Endothelial cell (in vitro differentiated cells): ENCODE measurements at regions not wholly inside any gene's neighbourhood (a gene's known extent, or its start where the extent isn't known, plus 50 kb on each side); places are given as distances from the start of the nearest gene placed in this dataset.

ENCODE experiments used
- DNase-seq: peaks from one replicate; pipeline ENCODE4 v3.0.0; 2021; ENCODE audit warnings: low spot score
- H3K27ac Mint-ChIP-seq: one replicate; pipeline ENCODE4 v1.8.0; 2021; ENCODE audit warnings: mixed read lengths, inconsistent platforms; ENCODE audit not compliant: unreplicated experiment
- H3K27me3 Mint-ChIP-seq: one replicate; pipeline ENCODE4 v1.8.0; 2021; ENCODE audit warnings: mild to moderate bottlenecking, moderate library complexity, mixed read lengths, inconsistent platforms; ENCODE audit not compliant: unreplicated experiment
- H3K36me3 Mint-ChIP-seq: one replicate; pipeline ENCODE4 v1.8.0; 2021; ENCODE audit warnings: mild to moderate bottlenecking, low read depth, mixed read lengths, inconsistent platforms; ENCODE audit not compliant: unreplicated experiment
- H3K4me1 Mint-ChIP-seq: one replicate; pipeline ENCODE4 v1.8.0; 2021; ENCODE audit warnings: mild to moderate bottlenecking, mixed read lengths, inconsistent platforms; ENCODE audit not compliant: unreplicated experiment
- H3K4me3 Mint-ChIP-seq: one replicate; pipeline ENCODE4 v1.8.0; 2021; ENCODE audit warnings: mild to moderate bottlenecking, mixed read lengths, inconsistent platforms; ENCODE audit not compliant: unreplicated experiment
- H3K9me3 Mint-ChIP-seq: one replicate; pipeline ENCODE4 v1.8.0; 2021; ENCODE audit warnings: mixed read lengths, inconsistent platforms; ENCODE audit not compliant: unreplicated experiment
- TF ChIP-seq, protein P1 (sequence below): fragments of 200-600 bp; sonication (generic); IDR thresholded peaks from one replicate; pipeline ENCODE4 v1.5.0; 2021; ENCODE audit warnings: antibody characterized with exemption; ENCODE audit not compliant: unreplicated experiment

GRCh38 chr20:60894091-60894490, 358.0 kb upstream of the CDH4 start:
- TF ChIP-seq, protein P1, sequence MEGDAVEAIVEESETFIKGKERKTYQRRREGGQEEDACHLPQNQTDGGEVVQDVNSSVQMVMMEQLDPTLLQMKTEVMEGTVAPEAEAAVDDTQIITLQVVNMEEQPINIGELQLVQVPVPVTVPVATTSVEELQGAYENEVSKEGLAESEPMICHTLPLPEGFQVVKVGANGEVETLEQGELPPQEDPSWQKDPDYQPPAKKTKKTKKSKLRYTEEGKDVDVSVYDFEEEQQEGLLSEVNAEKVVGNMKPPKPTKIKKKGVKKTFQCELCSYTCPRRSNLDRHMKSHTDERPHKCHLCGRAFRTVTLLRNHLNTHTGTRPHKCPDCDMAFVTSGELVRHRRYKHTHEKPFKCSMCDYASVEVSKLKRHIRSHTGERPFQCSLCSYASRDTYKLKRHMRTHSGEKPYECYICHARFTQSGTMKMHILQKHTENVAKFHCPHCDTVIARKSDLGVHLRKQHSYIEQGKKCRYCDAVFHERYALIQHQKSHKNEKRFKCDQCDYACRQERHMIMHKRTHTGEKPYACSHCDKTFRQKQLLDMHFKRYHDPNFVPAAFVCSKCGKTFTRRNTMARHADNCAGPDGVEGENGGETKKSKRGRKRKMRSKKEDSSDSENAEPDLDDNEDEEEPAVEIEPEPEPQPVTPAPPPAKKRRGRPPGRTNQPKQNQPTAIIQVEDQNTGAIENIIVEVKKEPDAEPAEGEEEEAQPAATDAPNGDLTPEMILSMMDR, result no peak
- Mint-ChIP-seq H3K4me1 (no peaks in the 10 kb centered on the region), H3K9me3 (no peaks in the 10 kb centered on the region), H3K27me3 (no peaks in the 10 kb centered on the region), H3K36me3 (no peaks in the 10 kb centered on the region), H3K4me3 (no peak overlapping the region), H3K27ac (no peak overlapping the region)
- DNase-seq, result no peak

DNA sequence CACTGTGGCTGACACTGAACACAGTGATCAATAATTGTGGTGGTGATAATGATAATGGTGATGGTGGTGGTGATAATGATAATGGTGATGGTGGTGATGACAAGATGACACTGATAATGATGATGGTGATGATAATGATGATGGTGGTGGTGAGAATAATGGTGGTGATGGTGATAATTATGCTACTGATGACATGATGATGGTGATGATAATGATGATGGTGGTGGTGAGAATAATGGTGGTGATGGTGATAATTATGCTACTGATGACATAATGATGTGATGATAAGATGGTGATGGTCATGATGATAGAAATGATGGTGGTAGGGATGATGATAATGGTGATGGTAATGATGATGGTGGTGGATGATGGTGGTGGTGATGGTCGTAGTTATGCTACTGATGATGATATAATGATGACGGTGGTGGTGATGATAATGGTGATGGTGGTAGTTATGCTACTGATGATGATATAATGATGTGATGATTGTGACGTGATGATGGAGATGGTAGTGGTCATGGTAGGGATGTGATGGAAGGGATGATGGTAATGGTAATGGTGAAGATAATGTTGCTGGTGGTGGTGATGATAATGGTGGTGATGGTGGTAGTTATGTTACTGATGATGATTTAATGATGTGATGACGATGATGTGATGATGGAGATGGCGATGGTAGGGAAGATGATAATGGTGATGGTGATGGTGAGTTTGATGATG, 356.5 kb upstream of the CDH4 start:
- Mint-ChIP-seq H3K4me1 (no peaks in the 10 kb centered on the region), H3K27me3 (no peaks in the 10 kb centered on the region), H3K4me3 (no peak overlapping the region), H3K9me3 (no peaks in the 10 kb centered on the region), H3K36me3 (no peaks in the 10 kb centered on the region), H3K27ac (no peak overlapping the region)
- DNase-seq, result no peak
- TF ChIP-seq, protein P1, result no peak

DNA sequence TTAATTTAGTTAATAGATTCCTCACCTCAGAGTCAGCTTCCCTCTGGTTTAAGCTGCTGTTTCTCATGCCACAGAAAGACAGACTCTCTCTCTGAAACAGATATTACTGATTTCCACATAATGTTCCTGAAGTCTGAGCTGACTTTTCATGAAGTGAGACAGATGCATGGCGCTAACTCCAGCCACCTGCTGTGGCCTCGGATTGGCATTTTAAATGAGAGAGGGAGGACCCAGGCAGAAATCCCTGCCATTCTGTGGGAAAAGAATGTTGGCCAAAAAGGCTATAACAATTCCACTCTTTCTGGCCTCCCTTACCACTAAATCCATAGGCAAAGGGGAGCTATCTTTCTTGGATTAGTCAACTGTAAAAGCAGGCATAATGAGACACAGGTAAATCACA, 354.1 kb upstream of the CDH4 start:
- no peak overlapping the region for H3K4me3 Mint-ChIP-seq

GRCh38 chr20:60899320-60899719, 352.7 kb upstream of the CDH4 start:
- TF ChIP-seq, protein P1, result no peak
- no peaks in the 10 kb centered on the region for H3K4me1 Mint-ChIP-seq
- H3K36me3 Mint-ChIP-seq, result no peaks in the 10 kb centered on the region
- H3K27me3 Mint-ChIP-seq, result peaks cover 2% of the 10 kb centered on the region
- H3K4me3 Mint-ChIP-seq, result no peak overlapping the region
- no peaks in the 10 kb centered on the region for H3K9me3 Mint-ChIP-seq
- H3K27ac Mint-ChIP-seq, result no peak overlapping the region
- no peak for DNase-seq

More for the DNA sequence above, 354.1 kb upstream of the CDH4 start:
- no peak for DNase-seq
- Mint-ChIP-seq H3K9me3 (no peaks in the 10 kb centered on the region), H3K27me3 (peaks cover 2% of the 10 kb centered on the region), H3K27ac (no peak overlapping the region), H3K4me1 (no peaks in the 10 kb centered on the region), H3K36me3 (no peaks in the 10 kb centered on the region)
- TF ChIP-seq, protein P1, result no peak

DNA sequence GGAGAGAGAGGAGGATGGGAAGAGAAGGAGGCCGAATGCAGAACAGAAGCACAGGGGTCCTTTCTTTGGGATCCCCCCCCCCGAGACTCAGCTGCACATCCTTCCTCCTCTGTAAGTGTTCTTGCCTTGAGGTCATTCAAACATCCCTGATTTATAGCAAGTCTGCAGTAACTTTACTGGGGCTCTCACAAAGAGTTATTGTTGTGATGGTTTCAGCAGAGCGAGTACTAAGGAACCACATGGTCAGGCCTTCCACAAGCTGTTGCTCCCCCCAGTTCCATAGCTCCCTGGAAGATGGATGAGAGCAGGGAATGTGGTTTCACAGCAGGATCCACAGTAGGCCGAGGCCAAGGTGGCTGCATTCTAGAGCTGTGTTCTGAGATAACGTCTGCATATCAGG, 351.4 kb upstream of the CDH4 start:
- Mint-ChIP-seq H3K4me1 (no peaks in the 10 kb centered on the region), H3K9me3 (no peaks in the 10 kb centered on the region)

More for the DNA sequence above, 351.4 kb upstream of the CDH4 start:
- DNase-seq, result no peak
- Mint-ChIP-seq H3K4me3 (no peak overlapping the region), H3K27ac (no peak overlapping the region), H3K27me3 (peaks cover 2% of the 10 kb centered on the region), H3K36me3 (no peaks in the 10 kb centered on the region)
- TF ChIP-seq, protein P1, result no peak
